ENCODE measurements at regions not wholly inside any gene's neighbourhood (a gene's known extent, or its start where the extent isn't known, plus 50 kb on each side); places are given as distances from the start of the nearest gene placed in this dataset.

GRCh38 chr13:74570834-74571233 lies 436.6 kb upstream of the KLF12 start:
- TF ChIP-seq CTCF (IDR thresholded peaks at IDR 0.05): no peak
- TF ChIP-seq POLR2AphosphoS5 (IDR thresholded peaks at IDR 0.05): no peak
